ENCODE measurements at regions not wholly inside any gene's neighbourhood (a gene's known extent, or its start where the extent isn't known, plus 50 kb on each side); places are given as distances from the start of the nearest gene placed in this dataset.

DNA sequence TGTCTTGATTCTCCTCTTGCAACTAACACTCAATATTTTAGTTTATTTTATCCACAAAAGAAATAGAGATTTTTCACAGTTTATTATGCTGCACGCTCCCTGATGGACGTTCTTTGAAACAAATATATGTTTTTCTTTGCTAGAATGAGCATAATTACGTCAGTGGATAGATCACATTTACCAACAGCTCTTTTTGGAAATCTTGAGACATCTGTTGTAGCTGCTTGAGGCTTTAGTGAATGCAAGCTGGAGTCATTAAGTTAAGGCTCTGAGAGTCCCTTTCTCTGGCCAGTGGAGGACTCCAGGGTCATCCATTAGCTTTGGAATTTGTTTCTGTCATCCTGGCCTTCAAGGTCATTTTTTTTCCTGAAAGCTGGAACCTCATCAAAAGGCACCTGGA is 405.6 kb upstream of the TMEM132C start:
- TF ChIP-seq, protein P1, sequence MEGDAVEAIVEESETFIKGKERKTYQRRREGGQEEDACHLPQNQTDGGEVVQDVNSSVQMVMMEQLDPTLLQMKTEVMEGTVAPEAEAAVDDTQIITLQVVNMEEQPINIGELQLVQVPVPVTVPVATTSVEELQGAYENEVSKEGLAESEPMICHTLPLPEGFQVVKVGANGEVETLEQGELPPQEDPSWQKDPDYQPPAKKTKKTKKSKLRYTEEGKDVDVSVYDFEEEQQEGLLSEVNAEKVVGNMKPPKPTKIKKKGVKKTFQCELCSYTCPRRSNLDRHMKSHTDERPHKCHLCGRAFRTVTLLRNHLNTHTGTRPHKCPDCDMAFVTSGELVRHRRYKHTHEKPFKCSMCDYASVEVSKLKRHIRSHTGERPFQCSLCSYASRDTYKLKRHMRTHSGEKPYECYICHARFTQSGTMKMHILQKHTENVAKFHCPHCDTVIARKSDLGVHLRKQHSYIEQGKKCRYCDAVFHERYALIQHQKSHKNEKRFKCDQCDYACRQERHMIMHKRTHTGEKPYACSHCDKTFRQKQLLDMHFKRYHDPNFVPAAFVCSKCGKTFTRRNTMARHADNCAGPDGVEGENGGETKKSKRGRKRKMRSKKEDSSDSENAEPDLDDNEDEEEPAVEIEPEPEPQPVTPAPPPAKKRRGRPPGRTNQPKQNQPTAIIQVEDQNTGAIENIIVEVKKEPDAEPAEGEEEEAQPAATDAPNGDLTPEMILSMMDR (IDR thresholded peaks at IDR 0.05; ENCODE audit: low read length, missing control alignments), result no peak
- DNase-seq (ENCODE audit: low read depth), result no peak
- H3K4me3 ChIP-seq (replicated peaks; ENCODE audit: low read depth, low read length), result no peak overlapping the region

DNA sequence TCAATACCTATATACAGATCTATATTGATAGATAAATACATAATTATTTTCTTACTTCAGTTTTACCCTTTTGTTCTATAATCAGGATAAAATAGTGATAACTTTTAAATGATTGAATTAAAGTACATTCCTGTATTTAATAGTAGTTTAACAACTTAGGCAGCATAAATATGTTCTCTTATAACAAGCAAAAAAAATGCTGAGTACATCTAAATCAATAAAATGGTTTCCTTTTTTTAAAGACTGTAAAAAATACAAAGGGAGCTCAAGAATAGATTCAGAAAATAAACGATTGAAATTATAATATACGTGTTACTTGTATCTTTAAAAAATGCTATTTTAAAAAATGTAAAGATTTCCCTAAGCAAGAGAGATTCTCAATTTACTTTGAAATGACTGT is 393.7 kb upstream of the TMEM132C start:
- TF ChIP-seq, protein P1 (IDR thresholded peaks at IDR 0.05; ENCODE audit: low read length, missing control alignments), result no peak
- no peak for DNase-seq (ENCODE audit: low read depth)
- no peak overlapping the region for H3K4me3 ChIP-seq (replicated peaks; ENCODE audit: low read depth, low read length)

DNA sequence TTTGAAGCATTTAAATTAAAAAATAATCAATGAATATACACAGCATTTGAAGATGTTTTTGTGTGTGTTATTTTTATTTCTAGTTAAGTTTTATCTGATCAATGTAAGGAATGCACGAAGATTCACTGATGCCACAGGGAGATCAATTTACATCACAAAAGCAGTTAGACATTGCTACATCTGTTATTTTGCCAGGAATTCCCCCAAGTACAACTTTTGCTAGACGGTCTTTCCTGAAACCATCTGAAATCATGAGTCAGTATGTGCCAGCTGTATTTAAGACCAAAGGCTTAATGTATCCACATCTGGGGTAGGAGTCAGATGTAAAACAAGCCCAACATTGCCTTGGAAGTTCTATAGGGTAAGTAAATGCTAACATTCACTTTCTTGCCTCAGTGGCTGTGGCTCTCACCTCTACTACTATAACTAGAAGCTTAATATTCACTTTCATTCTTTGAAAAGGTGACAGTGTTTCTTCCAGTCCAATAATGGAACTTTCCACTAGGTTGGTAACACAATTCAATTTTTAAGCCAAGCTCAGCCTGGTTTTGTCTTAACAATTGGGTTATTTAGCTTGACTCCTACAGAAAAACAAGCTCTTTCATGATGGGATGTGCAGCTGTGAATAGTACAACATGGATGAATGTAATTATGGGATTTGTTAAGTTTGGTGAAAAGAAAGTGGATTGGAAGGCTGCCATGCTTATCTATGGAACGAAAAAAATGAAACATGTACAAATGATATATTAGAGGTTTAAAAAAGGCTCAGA is 385.4 kb upstream of the TMEM132C start:
- TF ChIP-seq, protein P1 (IDR thresholded peaks at IDR 0.05; ENCODE audit: low read length, missing control alignments), result no peak
- DNase-seq (ENCODE audit: low read depth), result no peak
- no peak overlapping the region for H3K4me3 ChIP-seq (replicated peaks; ENCODE audit: low read depth, low read length)

DNA sequence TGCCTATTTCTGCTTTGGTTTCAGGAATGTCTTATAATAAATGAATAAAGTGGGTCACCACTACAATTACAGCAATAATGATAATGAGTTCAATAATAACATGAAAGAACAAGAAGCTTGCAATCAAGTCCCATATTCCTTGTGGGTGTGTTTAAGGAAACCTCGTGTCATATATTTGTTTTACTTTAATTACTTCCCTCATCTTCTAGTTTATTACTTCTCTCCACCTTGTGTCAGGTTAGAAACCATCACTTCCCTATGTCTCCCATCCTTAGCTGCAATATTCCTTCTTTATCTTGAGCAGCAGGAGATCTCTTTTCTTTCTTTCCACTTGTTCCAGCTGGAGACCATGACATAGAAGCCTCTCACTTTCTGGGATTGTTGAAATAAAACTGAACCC is 384.0 kb upstream of the TMEM132C start:
- no peak overlapping the region for H3K4me3 ChIP-seq (replicated peaks; ENCODE audit: low read depth, low read length)
- no peak for DNase-seq (ENCODE audit: low read depth)
- TF ChIP-seq, protein P1 (IDR thresholded peaks at IDR 0.05; ENCODE audit: low read length, missing control alignments), result no peak

DNA sequence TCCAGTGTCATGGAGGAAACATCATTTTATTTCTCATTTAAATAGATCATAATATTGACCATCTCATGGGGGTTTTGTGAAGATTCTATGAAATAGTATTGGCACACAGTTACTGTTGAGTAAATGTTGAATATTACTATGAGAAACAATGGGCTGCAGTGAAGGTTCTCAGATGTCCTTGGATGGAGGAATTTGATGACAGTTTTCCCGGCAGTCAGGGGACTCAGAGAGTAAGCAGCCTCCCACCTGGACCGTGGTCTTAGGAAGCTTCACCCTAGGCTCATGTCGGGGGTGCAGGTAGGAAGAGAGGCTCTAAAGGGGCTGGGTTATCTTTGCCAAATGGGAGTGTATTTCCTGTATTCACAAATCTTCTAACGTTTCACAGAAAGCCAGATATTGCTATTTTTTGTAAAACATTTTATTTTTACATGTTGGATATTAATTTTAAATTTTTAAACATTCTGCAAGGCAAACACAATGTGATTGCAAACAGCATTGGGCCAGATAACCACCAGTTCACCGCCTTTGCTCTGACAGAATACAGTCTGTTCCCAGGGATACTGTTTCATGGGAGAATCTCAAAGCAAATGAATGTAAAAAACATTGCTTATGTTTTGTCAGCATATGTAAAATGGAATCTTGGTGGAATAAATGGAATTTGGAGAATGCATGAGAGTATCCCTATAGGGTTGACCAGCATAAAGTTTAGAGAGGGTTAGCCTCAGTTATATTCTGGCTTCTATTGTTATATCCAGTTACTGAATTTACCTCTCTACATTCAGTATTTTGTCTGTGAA is 380.8 kb upstream of the TMEM132C start:
- DNase-seq (ENCODE audit: low read depth), result no peak
- TF ChIP-seq, protein P1 (IDR thresholded peaks at IDR 0.05; ENCODE audit: low read length, missing control alignments), result no peak
- no peak overlapping the region for H3K4me3 ChIP-seq (replicated peaks; ENCODE audit: low read depth, low read length)

DNA sequence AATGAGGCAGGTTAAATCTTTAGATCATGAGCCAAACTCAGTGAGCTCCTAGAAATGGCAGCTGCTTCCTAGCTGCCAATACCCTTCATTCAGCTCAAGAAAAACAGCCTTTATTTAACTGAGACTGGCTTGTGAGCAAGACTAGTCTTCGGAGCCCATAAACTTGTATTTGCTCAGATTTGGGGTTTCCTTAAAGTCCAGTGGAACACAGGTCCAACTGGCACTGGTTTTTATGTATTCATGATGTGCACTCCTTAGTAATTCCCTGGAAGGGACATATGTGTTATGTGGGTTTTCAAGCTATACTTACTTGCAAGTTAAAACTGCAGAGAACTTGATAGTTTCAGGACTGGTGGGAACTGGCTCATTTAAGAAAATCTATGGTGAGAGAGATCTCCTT is 380.1 kb upstream of the TMEM132C start:
- no peak for DNase-seq (ENCODE audit: low read depth)
- H3K4me3 ChIP-seq (replicated peaks; ENCODE audit: low read depth, low read length), result no peak overlapping the region
- TF ChIP-seq, protein P1 (IDR thresholded peaks at IDR 0.05; ENCODE audit: low read length, missing control alignments), result no peak

Data from fibroblast of pulmonary artery (primary cell).